ENCODE measurements at regions not wholly inside any gene's neighbourhood (a gene's known extent, or its start where the extent isn't known, plus 50 kb on each side); places are given as distances from the start of the nearest gene placed in this dataset.

DNA sequence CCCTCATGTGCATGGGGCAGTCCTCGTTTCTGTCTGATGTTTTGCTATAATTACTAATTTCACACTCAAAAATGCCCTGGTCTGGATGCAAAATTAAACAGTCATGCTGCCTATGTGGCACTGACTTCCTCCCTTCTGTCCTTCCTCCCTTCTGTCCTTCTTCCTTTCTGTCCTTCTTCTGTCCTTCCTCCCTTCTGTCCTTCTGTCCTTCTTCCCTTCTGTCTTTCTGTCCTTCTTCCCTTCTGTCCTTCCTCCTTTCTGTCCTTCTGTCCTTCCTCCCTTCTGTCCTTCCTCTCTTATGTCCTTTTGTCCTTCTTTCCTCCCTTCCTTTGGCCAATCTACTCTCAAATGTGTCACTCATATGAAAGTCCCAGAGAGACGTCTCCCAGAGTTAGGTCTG, 93.8 kb downstream of the IRF8 start:
- DNase-seq (ENCODE audit: low read depth in 1 of 2, low spot score in 1 of 2), result no peak
- no peak for TF ChIP-seq JUND (IDR thresholded peaks at IDR 0.05; ENCODE audit: low read depth)
- in situ Hi-C loops (cut with HindIII; ENCODE audit: low pct_unique_long_range_greater_than_20kb, low sequenced_read_pairs), result no loop called here

- DNase-seq (ENCODE audit: low read depth in 1 of 2, low spot score in 1 of 2), result no peak
- TF ChIP-seq JUND (IDR thresholded peaks at IDR 0.05; ENCODE audit: low read depth), result no peak
- in situ Hi-C loops (cut with HindIII; ENCODE audit: low pct_unique_long_range_greater_than_20kb, low sequenced_read_pairs), result no loop called here
Measured at GRCh38 chr16:85994492-85995490, 95.8 kb downstream of the IRF8 start.

- TF ChIP-seq JUND (IDR thresholded peaks at IDR 0.05; ENCODE audit: low read depth), result no peak
- in situ Hi-C loops (cut with HindIII; ENCODE audit: low pct_unique_long_range_greater_than_20kb, low sequenced_read_pairs), result no loop called here
- DNase-seq (ENCODE audit: low read depth in 1 of 2, low spot score in 1 of 2), result no peak
Measured at GRCh38 chr16:85995541-85996423, 96.8 kb downstream of the IRF8 start.

DNA sequence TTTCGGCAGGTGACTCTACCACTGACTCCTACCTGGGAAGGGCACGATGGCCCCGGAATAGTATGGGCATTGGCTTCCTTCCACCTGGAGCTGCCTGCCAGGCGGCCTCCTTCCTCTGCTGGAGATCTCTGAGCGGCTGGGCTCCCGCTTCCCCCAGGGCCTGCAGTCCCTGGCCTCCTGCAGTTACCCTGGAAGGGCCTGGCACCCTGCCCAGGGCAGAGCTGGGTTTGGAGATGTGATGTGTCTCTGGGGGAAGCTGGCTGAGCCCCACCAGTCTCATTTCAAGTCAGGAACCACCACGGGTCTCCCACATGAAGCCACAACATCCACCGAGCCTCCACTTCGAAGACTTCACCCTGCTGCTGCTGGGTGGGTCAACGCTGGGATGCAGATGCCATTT, 97.9 kb downstream of the IRF8 start:
- in situ Hi-C loops (cut with HindIII; ENCODE audit: low pct_unique_long_range_greater_than_20kb, low sequenced_read_pairs), result no loop called here
- no peak for TF ChIP-seq JUND (IDR thresholded peaks at IDR 0.05; ENCODE audit: low read depth)
- DNase-seq (ENCODE audit: low read depth in 1 of 2, low spot score in 1 of 2), result no peak

DNA sequence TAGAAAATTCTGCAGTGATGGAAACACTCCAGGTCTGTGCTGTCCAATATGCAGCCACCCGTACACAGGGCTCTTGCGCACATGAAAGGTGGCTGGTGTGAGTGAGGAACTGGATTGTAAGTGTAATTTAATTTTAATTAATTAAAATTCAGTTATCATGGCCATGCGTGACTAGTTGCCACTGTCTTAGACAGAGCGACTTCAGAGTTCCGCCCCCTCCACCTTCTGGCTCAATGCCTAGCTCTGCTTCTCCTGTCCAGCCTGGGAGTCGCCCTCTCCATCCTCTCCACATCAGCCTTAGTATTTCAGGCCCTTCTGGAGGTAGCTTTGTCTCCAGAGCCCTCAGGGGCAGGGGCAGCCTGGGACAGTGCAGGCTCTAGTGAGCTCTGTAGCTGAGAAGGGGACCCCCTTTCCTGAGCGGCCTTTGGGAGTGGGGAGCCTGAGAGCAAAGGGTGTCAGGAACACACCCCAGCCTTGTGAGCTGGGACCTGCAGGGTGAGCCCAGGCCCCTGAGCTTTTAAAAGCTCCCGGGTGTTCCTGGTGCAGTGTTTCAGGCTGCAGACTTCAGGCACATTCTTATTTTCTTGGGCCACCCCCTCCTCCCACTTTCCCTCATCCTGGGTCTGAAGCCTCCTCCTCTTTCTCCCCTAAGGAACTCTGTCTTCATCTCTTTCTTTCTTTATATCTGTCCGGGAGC, 99.4 kb downstream of the IRF8 start:
- DNase-seq (ENCODE audit: low read depth in 1 of 2, low spot score in 1 of 2), result no peak
- no peak for TF ChIP-seq JUND (IDR thresholded peaks at IDR 0.05; ENCODE audit: low read depth)
- in situ Hi-C loops (cut with HindIII; ENCODE audit: low pct_unique_long_range_greater_than_20kb, low sequenced_read_pairs), result no loop called here

- no peak for TF ChIP-seq JUND (IDR thresholded peaks at IDR 0.05; ENCODE audit: low read depth)
- no peak for DNase-seq (ENCODE audit: low read depth in 1 of 2, low spot score in 1 of 2)
- in situ Hi-C loops (cut with HindIII; ENCODE audit: low pct_unique_long_range_greater_than_20kb, low sequenced_read_pairs), result no loop called here
Measured at GRCh38 chr16:85998868-85999729, 100.1 kb downstream of the IRF8 start.

DNA sequence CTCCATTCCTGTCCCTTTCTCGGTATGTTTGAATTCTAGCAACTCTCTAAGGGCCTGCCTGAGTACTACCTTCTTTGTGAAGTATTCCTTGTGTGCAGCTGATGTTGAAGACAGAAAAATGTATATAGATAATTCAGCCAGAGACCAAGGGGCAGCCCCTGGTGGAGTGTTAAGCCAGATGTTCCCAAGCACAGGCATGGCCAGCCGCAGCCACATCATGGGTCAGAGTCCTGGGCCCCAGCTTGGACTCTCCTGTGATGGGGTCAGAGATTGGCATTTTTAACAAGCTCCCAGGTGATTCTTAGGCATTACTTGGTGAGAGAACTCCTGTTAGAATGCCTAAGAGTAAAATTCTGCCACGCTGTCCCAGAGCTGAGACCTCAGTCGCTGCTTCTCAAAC, 100.8 kb downstream of the IRF8 start:
- DNase-seq (ENCODE audit: low read depth in 1 of 2, low spot score in 1 of 2), result no peak
- TF ChIP-seq JUND (IDR thresholded peaks at IDR 0.05; ENCODE audit: low read depth), result no peak
- in situ Hi-C loops (cut with HindIII; ENCODE audit: low pct_unique_long_range_greater_than_20kb, low sequenced_read_pairs), result no loop called here

DNA sequence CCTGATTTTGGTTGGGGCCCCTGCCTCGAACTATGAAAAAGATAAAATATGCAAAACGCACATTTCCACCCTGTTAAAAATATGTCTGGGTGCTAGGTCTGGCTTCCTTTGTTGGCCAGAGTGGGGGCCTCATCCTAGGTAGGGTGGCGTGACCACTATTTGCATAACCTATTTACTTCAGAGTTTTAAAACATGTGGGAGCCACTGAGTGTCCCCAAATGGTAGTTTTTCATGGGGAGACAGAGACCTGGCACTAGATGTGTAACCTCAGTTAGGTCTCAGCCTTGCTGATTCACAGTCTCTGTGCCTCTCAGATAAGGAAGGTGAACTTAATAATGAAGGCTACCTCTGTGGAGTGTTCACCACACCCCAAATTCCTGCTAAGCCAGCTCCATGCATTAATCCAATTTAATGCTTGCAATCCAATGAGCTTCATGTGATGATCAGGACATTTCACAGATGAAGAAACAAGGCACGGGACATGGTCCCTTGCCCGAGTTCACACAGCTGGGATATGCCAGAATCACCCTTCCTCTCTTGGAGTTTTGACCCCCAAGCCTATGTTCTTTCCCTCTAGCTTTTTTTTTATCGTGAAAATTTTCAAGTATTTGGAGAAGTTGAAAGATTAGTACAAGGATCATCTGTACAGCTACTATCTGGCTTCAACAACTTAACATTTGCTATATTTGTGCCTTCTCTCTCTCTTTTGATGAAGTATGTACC, 103.4 kb downstream of the IRF8 start:
- in situ Hi-C loops (cut with HindIII; ENCODE audit: low pct_unique_long_range_greater_than_20kb, low sequenced_read_pairs), result no loop called here
- DNase-seq (ENCODE audit: low read depth in 1 of 2, low spot score in 1 of 2), result no peak
- no peak for TF ChIP-seq JUND (IDR thresholded peaks at IDR 0.05; ENCODE audit: low read depth)

- no peak for TF ChIP-seq JUND (IDR thresholded peaks at IDR 0.05; ENCODE audit: low read depth)
- in situ Hi-C loops (cut with HindIII; ENCODE audit: low pct_unique_long_range_greater_than_20kb, low sequenced_read_pairs), result no loop called here
- DNase-seq (ENCODE audit: low read depth in 1 of 2, low spot score in 1 of 2), result no peak
Measured at GRCh38 chr16:86007524-86007923, 108.6 kb downstream of the IRF8 start.

- no peak for DNase-seq (ENCODE audit: low read depth in 1 of 2, low spot score in 1 of 2)
- in situ Hi-C loops (cut with HindIII; ENCODE audit: low pct_unique_long_range_greater_than_20kb, low sequenced_read_pairs), result no loop called here
- no peak for TF ChIP-seq JUND (IDR thresholded peaks at IDR 0.05; ENCODE audit: low read depth)
Measured at GRCh38 chr16:86010680-86011141, 111.7 kb downstream of the IRF8 start.

DNA sequence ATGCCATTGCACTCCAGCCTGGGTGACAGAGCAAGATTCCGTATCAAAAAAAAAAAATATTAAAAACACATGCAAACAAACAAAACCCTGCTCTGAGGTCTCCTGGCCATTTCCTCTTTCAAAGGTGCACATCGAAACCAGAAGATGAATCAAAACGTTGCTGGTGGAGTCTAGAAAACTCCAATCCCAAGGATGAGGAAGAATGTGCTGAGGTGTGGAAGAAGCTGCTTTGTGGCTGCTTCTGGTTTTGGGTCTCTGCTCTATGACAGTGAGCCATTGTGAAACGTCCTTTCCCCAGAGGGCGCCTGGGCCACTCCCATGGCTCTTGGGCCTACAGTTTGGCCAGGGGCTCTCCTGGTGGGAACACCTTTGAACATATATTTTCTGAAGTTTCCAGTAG, 112.6 kb downstream of the IRF8 start:
- no peak for TF ChIP-seq JUND (IDR thresholded peaks at IDR 0.05; ENCODE audit: low read depth)
- DNase-seq (ENCODE audit: low read depth in 1 of 2, low spot score in 1 of 2), result no peak
- in situ Hi-C loops (cut with HindIII; ENCODE audit: low pct_unique_long_range_greater_than_20kb, low sequenced_read_pairs), result no loop called here
